Stomach (tissue), 8 donors: ENCODE measurements at regions not wholly inside any gene's neighbourhood (a gene's known extent, or its start where the extent isn't known, plus 50 kb on each side); places are given as distances from the start of the nearest gene placed in this dataset.

Experiments used
- DNase-seq, 2 donors: peaks; one replicate each; pipeline versions ENCODE4 v3.0.0 to v3.0.0-alpha.2; 2013 to 2019
- H3K27ac ChIP-seq, 5 donors: fragments of 200-600 bp in 4 of 5; sonication (generic) in 4 of 5; one replicate each; pipeline ENCODE4 v1.5.1; 2013 to 2019; ENCODE audit warnings: mild to moderate bottlenecking in 1 of 5, moderate library complexity in 1 of 5
- H3K27me3 ChIP-seq, 3 donors: fragments of 200-600 bp; sonication (generic); one replicate each; pipeline ENCODE4 v1.5.1; 2017 to 2019; ENCODE audit warnings: mixed run types in 1 of 3
- H3K36me3 ChIP-seq, 4 donors: fragments of 200-600 bp; sonication (generic); 1 replicate in 3 of 4; 2 replicates in 1 of 4; pipeline ENCODE4 v1.5.1; 2016 to 2019
- H3K4me1 ChIP-seq, 4 donors: fragments of 200-600 bp; sonication (generic); one replicate each; pipeline ENCODE4 v1.5.1; 2016 to 2019
- H3K4me3 ChIP-seq, 4 donors: fragments of 200-600 bp; sonication (generic) in 3 of 4; one replicate each; pipeline ENCODE4 v1.5.1; 2016 to 2019; ENCODE audit warnings: mild to moderate bottlenecking in 1 of 4
- H3K9me3 ChIP-seq, 4 donors: fragments of 200-600 bp; sonication (generic); one replicate each; pipeline ENCODE4 v1.5.1; 2016 to 2019
- EP300 ChIP-seq: sonication (generic); formaldehyde crosslinking; IDR thresholded peaks from one replicate; pipeline ENCODE4 v1.6.1; 2017; ENCODE audit warnings: antibody characterized with exemption
- POLR2A ChIP-seq, 4 donors: fragments of 450-650 bp; IDR thresholded peaks; one replicate each; pipeline ENCODE4 v1.6.1; 2016; ENCODE audit warnings: antibody characterized with exemption in 4 of 4, control low read depth in 2 of 4, mild to moderate bottlenecking in 1 of 4, moderate library complexity in 1 of 4
- POLR2AphosphoS5 ChIP-seq, 3 donors: sonication (generic); formaldehyde crosslinking; IDR thresholded peaks; one replicate each; pipeline ENCODE4 v1.6.1; 2016; ENCODE audit warnings: antibody characterized with exemption in 3 of 3
- WGBS, 5 donors: extraction: QIAGEN DNeasy Blood & Tissue Kit in 3 of 5; methylation state at CpG; one replicate each; pipeline versions ENCODE4 v1.1.5 to v1.1.7; 2013 to 2018; 5-methylcytosine and 5-hydroxymethylcytosine counted together
- intact Hi-C: fragments of 100-400 bp; cut with DNase I; formaldehyde crosslinking; loops from one replicate; pipeline ENCODE4 v1.15.1; 2023; ENCODE audit warnings: low total_unique reads
- TF ChIP-seq, protein P1 (sequence below), 7 experiments: fragments of 450-650 bp in 4 of 7; fragments of 200-600 bp in 3 of 7; sonication (generic) in 3 of 7; IDR thresholded peaks; one replicate each; pipeline ENCODE4 v1.5.1; 2016 to 2019; ENCODE audit warnings: antibody characterized with exemption in 7 of 7, control low read depth in 2 of 7, mild to moderate bottlenecking in 1 of 7
- donor health status: healthy with polysubstance abuse.
- donor health status: Bipolar disorder and iron deficiency.
- donor health status: healthy.

DNA sequence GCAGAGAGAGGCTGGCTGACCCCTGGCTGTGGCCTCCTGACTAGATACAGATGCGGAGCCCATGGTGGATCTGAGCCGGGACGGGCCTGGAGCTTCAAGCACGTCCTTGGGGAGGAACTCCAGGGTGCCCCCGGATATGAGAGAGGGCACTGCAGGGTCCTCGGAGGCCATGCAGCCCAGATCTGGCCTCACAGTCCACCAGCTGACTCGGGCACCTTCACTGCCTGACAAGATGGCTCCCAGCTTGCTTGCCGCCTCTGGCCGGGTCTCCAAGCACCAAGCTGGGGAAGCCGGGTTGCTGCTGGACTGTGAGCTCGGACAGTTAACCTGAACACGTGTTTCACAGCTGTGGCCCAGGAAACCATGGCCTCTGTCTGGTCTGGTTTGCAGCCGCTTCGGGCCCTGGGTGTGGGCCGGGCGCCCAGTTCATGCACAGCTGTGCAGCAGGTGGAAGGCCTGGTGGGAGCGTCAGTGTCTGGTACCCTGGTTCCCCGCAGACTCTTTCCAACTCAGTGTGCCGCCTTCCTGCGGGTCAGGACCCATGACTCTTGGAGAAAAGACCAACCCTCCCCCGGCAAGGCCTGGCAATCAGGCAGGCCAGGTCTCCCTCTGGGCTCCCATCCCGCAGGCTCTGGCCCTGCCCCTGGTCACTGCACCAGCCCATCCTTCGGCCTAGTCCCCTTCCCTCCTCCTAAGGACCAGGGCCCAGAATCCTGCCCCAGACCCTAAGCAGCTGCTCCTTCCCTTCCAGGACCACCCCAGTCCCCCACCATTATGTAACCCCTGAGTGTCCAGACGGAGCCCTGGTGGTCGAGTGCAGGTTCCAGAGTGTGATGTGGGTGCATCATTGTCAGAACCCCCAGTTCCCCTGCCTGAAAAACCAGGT lies 74.6 kb upstream of the OTOS start:
- no peaks in the 10 kb centered on the region for H3K4me1 ChIP-seq
- intact Hi-C loops, result no loop called here
- peaks cover 0 to 37% (median 0%) of the 10 kb centered on the region in 3 donors for H3K27me3 ChIP-seq
- WGBS, 5 donors, result 88 to 91% (median 89%) methylated on average over 14 to 25 of the region's 25 CpGs
- H3K4me3 ChIP-seq, result no peak overlapping the region
- H3K9me3 ChIP-seq, result no peaks in the 10 kb centered on the region
- no peaks in the 10 kb centered on the region for H3K36me3 ChIP-seq
- no peak for DNase-seq
- no peak overlapping the region for H3K27ac ChIP-seq
- TF ChIP-seq, protein P1, sequence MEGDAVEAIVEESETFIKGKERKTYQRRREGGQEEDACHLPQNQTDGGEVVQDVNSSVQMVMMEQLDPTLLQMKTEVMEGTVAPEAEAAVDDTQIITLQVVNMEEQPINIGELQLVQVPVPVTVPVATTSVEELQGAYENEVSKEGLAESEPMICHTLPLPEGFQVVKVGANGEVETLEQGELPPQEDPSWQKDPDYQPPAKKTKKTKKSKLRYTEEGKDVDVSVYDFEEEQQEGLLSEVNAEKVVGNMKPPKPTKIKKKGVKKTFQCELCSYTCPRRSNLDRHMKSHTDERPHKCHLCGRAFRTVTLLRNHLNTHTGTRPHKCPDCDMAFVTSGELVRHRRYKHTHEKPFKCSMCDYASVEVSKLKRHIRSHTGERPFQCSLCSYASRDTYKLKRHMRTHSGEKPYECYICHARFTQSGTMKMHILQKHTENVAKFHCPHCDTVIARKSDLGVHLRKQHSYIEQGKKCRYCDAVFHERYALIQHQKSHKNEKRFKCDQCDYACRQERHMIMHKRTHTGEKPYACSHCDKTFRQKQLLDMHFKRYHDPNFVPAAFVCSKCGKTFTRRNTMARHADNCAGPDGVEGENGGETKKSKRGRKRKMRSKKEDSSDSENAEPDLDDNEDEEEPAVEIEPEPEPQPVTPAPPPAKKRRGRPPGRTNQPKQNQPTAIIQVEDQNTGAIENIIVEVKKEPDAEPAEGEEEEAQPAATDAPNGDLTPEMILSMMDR (IDR thresholded peaks at IDR 0.05), result no peak
- no peak for TF ChIP-seq EP300
- TF ChIP-seq POLR2AphosphoS5 (IDR thresholded peaks at IDR 0.05), result no peak
- TF ChIP-seq POLR2A (IDR thresholded peaks at IDR 0.05), result no peak

DNA sequence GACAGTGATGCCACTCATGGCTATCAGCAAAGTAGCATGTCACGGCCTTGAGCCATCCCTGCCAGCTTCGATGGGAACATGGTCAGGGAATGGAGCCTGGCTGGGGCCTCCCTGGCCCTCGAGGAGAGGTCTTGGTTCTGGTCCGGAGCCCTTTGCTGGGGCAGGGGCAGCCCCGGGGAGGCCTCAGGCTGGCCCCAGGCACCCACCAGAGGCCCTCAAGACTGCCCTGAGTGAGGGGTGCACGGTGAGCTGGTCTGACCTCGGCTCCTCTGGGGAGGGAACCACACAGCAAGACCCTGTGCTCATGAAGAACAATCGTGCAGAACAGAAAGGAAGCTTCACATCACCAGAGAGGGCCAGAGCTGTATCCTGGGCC lies 75.2 kb upstream of the OTOS start:
- H3K27ac ChIP-seq, result no peak overlapping the region
- no peak for DNase-seq
- TF ChIP-seq, protein P1 (IDR thresholded peaks at IDR 0.05), result no peak
- no peak for TF ChIP-seq POLR2A (IDR thresholded peaks at IDR 0.05)
- WGBS, 5 donors, result 67 to 81% (median 79%) methylated on average over 3 to 8 of the region's 8 CpGs
- no peak overlapping the region for H3K4me3 ChIP-seq
- no peaks in the 10 kb centered on the region for H3K9me3 ChIP-seq
- no peaks in the 10 kb centered on the region for H3K36me3 ChIP-seq
- peaks cover 0 to 31% (median 0%) of the 10 kb centered on the region in 3 donors for H3K27me3 ChIP-seq
- H3K4me1 ChIP-seq, result no peaks in the 10 kb centered on the region
- intact Hi-C loops, result no loop called here

DNA sequence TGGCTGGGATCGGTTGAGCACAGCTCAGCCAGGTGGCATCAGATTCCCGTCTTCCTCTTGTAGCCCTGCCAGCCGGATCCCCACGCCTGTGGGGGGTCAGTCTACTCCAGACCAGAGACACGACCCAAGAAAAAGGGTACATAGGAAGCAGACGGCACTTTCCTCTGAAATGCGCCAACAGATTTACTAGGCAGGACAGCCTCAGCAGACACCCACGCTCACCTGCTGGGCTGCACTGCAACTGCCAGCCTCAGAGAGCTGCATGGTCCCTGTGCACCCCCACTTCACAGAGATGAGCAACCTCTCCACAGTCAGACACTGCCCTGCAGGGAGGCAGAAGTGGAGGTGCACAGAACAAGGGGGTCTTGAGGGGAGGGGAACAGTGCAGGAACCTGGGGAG lies 75.7 kb upstream of the OTOS start:
- no peak for DNase-seq
- no peak for TF ChIP-seq POLR2A (IDR thresholded peaks at IDR 0.05)
- TF ChIP-seq, protein P1 (IDR thresholded peaks at IDR 0.05), result no peak
- no peak for TF ChIP-seq EP300
- TF ChIP-seq POLR2AphosphoS5 (IDR thresholded peaks at IDR 0.05), result no peak
- Histone ChIP-seq H3K36me3 (no peaks in the 10 kb centered on the region), H3K27me3 (peaks cover 0 to 26% (median 0%) of the 10 kb centered on the region in 3 donors), H3K4me3 (no peak overlapping the region), H3K9me3 (no peaks in the 10 kb centered on the region), H3K27ac (no peak overlapping the region), H3K4me1 (no peaks in the 10 kb centered on the region)
- intact Hi-C loops, result no loop called here
- 75 to 85% (median 79%) methylated on average over 7 to 8 of the region's 8 CpGs for WGBS, 5 donors

DNA sequence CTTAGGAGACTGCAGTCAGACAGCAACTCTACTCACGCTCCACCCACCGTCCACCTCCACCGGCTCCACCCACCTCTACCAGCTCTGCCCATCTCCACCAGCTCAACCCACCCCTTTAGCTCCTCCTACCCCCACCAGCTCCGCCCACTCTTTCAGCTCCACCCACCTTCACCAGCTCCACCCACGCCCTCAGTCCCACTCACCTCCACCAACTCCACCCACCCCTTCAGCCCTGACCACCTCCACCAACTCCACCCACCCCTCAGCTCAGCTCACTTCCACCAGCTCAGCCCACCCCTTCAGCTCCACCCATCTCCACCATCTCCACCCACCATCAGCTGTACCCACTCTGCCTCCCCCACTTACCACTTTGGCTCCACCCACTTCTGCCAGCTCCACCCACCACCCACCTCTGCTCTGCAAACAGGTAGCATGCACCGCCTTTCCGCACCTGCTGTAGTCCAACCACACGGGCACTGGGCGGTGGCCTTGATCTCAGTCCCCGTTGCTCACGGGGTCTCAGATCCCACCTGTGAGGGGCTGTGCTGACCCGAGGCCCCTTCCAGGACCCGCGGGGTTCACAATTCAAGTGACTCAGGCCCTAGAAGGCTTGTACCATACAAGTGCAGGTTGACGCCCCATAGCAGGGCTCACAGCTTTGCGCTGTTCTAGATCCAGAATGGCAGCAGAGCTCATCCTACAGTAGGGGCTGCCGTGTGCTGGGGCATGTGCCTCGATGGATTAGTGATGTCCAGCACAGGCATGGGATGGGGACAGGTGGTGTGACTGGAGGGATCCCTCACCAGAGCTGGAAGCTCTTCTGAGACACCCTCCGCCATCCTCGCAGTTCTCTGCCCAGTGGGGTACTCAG lies 77.2 kb upstream of the OTOS start:
- no peaks in the 10 kb centered on the region for H3K9me3 ChIP-seq
- H3K4me1 ChIP-seq, result no peaks in the 10 kb centered on the region
- peaks cover 0 to 11% (median 0%) of the 10 kb centered on the region in 3 donors for H3K27me3 ChIP-seq
- no peaks in the 10 kb centered on the region for H3K36me3 ChIP-seq
- WGBS, 5 donors, result 82 to 90% (median 86%) methylated on average over 14 to 20 of the region's 20 CpGs
- peak in 1 of 2 donors; percentile 23 for DNase-seq
- TF ChIP-seq EP300, result no peak
- TF ChIP-seq POLR2A (IDR thresholded peaks at IDR 0.05), result no peak
- no peak for TF ChIP-seq POLR2AphosphoS5 (IDR thresholded peaks at IDR 0.05)
- TF ChIP-seq, protein P1 (IDR thresholded peaks at IDR 0.05), result no peak
- intact Hi-C loops, result no loop called here
- no peak overlapping the region for H3K4me3 ChIP-seq
- H3K27ac ChIP-seq, result no peak overlapping the region
